DMS 273 (cell line): ENCODE measurements at regions not wholly inside any gene's neighbourhood (a gene's known extent, or its start where the extent isn't known, plus 50 kb on each side); places are given as distances from the start of the nearest gene placed in this dataset.

Experiments
- DNase-seq: peaks from one replicate; lab custom pipeline; 2025; ENCODE audit not compliant: unreplicated experiment; lab: John Stamatoyannopoulos, UW

DNA sequence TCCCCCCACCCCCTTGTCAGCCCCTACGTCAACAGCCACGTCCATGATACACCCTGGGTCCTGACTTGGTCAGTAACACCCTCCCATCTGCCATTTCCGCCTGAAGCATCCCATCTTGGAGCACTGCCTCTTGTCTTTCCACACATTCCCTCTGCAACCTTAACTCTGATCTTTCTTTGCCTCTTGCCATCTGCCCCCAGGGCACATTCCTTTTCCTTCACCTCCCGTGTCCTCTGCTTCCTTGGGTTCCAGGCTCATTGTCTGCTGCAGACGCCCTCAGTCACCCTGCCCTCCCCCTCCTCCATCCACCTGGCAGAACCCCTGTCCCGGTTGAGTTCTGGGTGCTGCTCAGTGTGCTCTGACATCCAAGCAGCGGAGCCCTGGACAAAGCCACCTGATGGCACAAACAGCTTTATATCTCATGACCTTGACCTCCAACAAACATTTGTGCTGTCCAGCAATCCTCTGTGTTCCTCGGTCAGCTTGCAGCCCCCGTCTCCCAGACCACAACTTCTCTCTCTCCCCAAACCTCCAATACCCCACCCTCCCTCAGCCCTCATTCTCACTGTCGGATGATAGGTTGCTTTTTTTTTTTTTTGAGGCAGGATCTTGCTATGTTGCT, 97.7 kb upstream of the IER5L start:
- DNase-seq: no peak

DNA sequence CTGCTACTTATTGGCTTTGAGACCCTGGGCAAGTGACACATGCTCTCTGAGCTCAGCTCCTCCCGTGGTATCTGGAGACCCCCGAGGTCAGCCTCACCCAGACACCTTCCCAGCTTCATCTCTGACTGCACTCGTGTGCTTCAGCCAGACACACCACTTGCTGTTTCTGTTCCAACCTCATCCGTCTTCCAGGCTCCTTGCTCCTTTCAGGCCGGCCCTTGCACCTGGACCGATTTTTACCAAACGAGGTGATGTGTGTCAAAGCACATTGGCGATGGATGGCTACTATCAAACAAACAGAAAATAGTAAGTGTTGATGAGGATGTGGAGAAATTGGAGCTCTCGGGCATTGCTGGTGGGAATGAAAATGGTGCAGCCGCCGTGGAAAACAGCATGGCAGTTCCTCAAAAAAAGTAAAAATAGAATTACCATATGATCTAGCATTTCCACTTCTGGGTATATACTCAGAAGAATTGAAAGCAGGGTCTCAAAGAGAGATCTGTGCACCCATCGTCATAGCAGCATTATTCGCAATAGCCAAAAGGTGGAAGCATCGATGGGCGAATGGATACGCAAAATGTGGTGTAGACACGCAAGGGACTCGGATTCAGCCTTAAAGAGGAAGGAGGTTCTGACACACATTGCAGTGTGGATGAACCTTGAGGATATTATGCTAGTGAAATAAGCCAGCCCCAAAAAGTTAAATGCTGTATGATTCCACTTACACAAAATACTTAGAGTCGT, 96.1 kb upstream of the IER5L start:
- DNase-seq: no peak

DNA sequence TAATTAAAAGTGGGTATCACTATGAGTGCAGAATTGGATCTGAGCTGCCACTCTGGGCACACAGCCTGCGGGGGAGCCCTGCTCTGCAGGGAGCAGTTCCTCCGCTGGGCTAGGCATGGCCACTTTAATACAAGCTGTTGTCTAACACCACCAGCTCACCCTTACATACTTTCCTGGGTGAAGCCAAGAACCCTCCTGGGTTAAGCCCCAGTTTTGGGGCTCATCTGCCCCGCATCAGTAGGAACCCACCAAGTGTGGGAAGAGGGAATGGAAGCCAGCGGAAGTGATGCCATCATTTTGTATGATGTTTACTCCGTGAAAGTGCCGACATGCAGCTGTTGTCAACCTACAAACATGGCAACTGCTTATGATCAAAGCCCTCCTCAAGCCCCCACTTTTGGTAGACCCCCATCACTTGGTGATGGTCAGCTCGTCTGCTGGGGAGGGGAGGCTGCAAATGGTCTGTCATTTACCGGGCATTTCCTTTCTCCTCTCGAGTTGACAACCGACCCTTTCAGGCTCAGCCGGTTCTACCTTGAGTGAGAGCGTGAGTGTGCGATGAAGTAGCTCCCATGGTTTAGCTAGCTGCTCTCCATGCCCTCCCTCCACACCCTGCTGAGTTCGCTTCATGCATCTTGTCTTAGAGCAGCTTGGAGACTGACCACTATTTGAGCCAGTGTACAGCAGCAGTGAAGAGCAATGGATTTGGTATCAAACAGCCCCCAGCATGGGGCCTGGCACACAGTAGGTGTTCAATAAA, 95.3 kb upstream of the IER5L start:
- DNase-seq: no peak

DNA sequence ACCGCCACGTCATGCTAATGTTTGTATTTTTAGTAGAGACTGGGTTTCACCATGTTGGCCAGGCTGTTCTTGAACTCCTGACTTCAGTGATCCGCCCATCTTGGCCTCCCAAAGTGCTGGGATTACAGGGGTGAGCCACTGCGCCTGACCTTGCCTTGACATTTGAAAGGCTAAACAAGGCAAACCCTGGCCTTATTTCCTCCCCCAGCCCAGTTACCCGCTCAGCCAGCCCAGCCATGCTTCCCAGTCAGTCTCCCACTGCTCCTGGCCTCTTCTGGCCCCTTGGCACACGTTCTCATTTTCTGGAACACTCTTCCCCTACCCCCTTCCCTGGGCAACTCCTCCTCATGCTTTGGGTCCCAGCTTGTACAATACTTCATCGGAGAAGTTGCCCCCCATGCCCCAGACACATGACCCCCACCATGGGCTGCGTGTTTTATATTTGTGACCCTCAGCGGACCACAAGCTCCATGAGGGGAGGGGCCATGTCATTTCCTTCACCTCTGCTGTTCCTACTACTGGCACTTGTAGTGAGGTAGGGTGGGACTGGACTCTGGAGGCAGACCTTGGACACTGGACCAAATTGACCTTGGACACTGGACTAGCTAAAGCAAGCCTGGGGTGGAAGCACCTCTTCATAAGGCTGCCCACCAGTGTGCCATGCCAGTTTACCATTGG, 94.4 kb upstream of the IER5L start:
- DNase-seq: no peak

DNA sequence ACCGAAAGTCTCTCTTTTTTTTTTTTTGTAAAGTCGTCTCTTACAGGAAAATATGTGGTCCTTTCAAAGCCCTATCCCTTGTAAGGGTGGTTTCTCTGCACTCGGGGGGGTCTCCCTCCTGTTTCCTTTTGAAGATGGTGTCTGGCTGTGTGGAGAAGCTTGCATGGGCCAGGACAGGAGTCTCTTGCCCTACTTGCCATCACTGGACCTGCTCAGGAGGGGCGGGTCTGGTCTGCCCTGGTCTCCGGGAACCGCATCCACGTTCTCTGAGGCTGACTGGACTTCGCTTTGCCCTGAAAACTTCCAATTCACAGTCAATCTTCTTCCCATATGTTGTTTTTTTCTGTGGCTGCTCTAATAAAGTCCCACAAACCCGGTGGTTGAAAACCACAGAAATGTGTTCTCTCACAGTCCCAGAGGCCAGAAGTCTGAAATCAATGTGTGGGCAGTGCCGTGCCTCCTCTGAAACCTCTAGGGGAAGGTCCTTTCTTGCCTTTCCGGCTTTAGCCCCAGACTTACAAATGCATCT, 92.9 kb upstream of the IER5L start:
- no peak for DNase-seq

DNA sequence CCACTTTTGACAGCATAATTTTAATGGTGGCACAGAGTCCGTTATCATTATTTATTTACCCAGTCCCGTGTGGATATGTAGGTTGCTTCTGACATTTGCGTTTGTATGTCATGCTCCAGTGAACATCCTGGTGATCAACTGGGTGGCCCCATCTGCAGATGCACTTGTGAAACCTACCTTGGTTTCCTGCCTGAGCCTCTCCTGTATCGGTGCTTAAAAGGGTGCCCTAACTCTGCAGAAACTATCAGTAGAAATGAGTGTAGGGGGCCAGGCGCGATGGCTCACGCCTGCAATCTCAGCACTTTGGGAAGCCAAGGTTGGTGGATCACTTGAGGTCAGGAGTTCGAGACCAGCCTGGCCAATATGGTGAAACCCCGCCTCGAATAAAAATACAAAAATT, 92.1 kb upstream of the IER5L start:
- no peak for DNase-seq

DNA sequence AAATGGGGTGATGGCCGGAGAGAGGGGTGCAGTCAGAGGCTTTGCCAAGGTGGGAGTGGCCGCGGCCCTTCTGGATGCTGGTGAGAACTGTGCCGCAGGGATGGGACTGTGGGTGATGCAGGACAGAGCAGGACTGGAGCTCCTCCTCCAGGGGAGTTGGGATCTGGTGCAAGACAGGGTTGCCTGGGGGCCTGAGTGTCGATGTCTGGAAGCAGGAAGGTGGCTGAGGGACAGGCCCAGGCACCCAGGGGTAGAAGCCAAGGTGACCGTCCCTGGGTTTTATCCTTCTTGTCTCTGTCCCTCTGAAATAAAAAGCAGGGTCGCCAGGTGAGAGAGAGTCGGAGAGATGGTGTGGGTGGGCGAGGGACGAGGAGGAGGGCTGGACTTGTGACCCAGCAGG, 89.1 kb upstream of the IER5L start:
- DNase-seq: no peak

DNA sequence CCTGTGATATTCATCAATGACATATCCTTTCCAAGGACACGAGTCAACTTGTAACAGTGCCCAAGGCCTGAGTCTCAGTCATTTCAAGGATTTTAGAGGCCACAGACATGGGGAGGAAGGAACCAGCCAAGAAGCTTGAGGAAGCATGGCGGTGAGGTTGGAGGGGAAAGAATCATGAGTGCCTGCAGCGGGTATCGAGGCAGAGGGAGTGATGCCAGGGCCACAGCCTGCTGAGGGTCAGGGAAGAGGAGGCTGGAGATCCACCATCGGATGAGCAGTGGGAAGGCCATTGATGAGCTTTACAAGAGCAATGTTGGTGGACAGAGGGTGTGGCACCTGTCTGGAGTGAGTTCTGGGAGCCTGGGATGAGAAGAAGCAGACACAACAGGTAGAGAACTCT, 88.5 kb upstream of the IER5L start:
- no peak for DNase-seq

DNA sequence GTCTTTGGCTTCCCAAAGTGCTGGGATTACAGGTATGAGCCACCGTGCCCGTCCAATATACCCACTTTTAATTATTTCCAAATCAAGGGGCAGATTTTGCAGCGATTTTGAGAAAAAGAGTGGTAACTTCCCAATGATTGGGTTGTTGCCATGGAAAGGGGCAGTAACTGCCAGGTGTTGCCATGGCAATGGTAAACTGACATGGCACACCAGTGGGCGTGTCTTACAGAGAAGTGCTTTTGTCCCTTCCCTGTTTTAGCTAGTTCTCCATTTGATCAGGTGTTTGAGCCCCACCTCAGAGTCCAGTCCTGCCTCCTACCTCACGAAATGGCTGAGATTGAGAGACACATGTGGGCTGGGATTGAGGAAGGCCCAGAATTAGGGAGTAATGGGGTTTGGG, 86.3 kb upstream of the IER5L start:
- no peak for DNase-seq

DNA sequence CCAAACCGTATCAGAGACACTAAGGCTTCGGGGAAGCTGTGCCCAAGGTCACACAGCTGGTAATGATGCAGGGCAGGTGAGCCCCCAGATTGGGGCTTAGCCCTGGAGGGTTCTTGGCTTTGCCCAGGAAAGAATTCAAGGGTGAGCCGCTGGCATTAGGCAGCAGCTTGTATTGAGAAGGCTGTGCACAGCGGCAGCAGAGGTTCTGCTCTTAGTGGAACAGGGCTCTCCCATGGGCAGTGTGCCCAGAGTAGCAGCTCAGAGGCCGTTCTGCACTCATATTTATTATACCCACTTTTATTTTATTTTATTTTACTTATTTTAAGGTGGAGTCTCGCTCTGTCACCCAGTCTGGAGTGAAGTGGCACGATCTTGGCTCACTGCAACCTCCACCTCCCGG, 85.8 kb upstream of the IER5L start:
- no peak for DNase-seq

DNA sequence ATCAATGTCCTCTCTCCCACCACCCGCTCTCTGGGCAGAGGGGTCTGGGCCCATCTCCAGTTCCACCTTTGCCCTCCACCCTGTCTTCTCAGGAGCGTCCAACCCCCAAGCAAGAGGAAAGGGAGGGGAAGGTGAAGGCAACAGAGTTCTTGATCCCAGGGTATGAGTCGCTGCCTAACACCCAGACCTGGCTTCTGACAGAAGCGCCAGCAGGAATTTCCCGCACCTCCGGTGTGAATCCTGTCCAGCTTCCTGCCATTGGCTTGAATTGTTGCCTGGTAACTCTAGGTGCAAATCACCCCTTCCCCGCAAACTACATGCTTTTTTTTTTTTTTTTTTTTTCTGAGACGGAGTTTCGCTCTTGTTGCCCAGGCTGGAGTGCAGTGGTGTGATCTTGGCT, 84.2 kb upstream of the IER5L start:
- no peak for DNase-seq

DNA sequence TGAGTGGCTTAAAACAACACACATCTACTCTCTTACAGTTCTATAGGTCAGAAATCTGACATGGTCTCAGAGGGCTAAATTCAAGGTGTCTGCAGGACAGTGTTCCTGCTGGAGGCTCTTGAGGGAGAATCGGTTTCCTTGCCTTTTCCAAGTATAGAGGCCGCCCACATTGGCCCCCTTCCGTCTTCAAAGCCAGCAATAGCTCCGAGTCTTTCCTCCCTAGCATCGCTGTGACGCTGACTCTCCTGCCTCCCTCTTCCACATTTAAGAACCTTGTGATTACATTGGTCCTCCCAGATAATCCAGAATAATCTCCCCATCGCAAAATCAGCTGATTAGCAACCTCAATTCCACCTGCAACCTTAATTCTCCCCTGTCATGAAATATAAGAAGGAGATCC, 81.3 kb upstream of the IER5L start:
- no peak for DNase-seq

DNA sequence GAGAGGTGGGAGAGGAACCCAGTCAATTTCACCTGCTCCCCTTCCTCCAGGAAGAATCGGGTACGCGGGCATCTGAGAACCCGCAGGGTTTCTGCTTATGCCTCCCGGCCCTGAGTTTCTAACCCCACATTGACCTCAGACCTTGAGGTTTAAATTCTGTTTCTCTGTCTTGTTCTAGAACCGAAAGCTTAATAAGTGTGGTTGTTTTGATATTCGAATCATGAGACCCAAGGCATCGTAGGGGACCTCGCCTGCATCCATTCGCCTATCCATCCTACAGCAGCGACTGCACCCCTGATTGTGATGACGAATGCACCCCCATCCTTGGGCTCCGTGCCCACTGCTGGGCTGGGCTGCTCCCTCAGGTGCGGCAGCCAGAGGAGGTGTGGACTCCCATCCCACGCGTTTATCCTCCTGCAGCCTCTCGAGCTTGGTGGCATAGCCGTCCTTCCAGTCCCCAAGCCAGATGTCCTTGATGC, 80.8 kb upstream of the IER5L start:
- no peak for DNase-seq

DNA sequence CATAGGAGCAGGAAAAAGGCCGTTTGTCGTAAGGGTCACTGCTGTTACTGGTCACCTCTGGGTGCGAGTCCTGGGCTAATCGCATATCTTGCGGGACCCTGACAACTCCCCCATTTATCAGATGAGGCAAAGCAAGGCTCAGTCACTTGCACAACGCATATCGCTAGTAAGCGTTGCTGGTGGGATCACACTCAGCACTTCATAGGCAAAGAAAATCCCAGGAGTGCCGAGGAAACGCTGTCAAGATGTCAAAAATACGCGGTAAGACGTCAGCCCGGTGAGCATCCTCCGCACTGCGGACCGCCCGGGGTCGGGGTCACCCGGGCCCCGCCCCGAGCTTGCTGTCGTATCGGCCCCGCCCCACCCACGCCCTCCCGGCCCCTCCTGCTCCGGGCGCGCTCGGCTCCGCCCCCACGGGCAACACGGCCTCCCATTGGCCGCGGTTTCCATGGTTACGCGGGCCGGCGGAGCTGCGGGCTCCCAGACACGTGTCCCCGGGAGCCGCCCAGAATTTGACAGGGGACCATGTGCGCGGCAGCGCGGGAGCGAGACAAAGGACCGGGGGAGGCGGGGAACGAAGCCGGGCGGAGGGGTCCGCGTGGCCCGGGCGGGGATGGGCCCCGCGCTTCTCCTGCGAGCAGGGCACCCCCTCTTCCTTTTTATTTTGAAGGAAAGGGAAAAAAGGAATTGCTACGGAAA, 80.2 kb upstream of the IER5L start:
- peak; percentile 98 for DNase-seq

DNA sequence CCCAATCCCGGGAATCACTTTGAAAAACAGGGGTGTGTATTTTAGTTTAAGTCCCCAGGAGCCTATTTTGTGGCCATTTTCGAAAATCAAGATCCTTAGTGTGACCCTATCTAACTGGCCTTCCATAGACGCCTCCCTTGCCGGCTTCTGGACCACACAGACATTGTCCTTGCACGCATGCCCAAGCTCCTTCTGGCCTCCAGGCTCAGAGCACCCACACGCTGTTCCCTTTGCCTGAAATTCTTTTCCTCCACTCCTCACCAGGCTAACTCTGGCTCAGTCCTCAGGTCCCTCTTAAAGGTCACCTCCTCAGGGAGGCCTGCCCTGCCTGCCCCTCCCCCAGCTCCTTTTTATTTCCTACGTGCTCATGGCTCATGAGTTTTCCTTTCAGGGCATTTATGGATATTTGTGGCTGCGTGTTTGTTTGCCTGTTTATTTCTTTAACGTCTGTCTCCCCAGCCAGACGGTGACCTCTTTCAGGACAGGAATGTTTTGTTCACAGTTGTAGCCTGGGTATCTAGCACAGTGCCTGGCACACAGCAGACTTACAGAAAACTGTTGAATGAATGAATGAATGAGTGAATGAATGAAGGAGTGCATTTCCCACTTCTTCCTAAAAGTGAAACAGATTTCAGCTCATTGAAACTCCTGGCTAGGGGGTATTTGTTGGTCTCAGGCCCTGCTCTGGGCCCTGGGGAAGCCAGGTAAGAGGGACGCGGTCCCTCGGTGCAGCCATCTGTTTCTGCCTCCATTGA, 79.1 kb upstream of the IER5L start:
- DNase-seq: no peak

DNA sequence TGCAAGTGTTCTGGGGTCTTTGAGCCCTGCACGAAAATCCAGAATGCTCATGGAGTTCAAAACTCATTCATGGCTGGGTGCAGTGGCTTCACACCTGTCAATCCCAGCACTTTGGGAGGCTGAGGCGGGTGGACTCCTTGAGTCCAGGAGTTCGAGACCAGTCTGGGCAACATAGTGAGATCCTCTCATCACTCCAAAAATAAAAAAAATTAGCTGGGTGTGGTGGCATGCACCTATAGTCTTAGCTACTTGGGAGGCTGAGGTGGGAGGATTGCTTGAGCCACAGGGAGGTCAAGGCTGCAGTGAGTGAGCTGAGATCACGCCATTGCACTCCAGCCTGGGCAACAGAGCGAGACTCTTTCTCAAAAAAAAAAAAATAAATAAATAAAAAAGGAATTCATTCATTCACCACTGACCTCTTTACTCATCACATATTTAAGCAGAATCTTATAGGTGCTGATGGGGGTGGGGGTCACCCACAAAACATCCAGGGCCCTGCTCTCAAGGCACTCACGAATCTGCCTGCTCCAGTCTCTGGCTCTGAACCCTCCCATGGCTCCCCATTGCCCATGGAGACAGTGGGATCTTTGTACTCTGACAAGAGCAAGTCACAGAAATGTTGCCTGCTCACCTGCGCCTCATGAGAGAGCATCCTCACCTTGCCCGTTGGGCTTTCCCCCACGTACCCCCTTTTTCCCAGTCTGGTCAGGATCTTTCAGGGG, 76.7 kb upstream of the IER5L start:
- DNase-seq: no peak

DNA sequence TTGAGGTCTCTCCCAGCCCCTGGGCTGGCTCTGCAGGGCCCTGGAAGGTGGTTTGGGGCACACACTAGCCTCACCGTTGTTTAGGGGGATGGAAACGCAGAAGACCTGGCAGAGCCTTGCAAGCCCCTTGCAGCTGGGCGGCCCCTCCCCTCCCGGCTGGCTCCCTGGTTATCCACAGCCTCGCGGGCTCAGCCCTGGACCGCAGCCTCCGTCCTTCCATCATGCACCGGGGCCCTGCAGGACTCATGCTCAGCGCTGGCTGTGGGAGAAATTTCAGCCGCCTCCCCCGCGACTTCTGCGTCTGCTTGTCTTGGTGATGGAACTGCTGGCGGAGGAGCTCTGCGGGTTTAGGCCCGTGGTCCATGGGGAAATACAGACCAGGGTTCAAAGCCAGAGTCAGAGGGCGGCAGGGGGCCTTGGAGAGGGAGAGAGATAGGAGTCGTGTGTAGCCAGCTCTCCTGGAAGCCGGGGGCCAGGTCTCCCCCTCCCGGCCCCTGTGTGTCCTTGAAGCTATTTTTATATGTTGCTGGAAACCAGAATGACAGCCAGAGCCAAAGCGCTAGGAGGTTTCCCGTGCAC, 75.8 kb upstream of the IER5L start:
- no peak for DNase-seq

DNA sequence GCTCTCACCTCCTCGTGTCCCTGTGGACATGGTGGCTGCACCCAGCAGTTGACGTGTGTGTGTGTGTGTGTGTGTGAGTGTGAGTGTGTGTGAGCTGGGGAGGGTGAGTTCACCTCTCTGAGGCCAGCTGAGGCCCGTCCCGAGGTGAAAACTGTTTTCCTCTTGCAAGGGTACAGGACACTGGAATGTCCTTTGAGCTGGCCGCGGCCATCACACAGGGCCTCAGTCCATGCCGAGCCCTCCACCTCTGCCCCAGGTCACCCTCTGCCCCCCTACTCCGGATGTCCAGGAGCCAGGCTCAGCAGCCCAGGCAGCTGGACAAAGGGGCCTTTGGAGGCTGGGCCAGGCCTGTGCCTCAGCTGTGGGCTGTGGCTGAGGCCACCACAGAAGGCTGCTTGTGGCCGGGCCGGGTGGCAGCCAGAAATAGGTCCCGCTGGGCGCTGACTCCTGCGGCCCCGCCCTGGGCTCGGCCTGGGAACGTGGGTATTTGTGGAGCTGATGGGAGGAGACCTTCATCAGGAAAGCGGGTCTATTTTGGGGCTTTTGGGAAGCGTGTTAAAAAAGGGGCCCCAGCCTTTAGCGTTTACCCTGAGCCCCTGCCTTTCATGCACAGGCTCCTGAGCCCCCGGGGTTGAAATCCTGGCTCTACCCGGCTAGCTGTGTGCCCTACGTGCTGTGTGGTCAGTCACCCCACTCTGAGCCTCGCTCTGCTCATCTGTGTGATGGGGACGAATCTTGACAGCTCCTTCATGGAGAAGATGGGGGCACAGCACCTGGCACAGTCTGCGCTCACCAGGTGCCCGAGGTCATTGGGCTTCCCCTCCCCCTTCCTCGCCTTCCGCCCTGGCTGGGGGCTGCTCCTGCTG, 75.1 kb upstream of the IER5L start:
- DNase-seq: no peak
